Fibroblast of villous mesenchyme (primary cell): ENCODE measurements at regions not wholly inside any gene's neighbourhood (a gene's known extent, or its start where the extent isn't known, plus 50 kb on each side); places are given as distances from the start of the nearest gene placed in this dataset.

ENCODE experiments used
- DNase-seq: peaks from one replicate; pipeline ENCODE4 v3.0.0-alpha.2; 2010; ENCODE audit warnings: low read depth
- H3K4me3 ChIP-seq: 2 replicates; pipeline ENCODE4 v1.5.1; 2011; ENCODE audit warnings: low read depth, mild to moderate bottlenecking, low read length
- TF ChIP-seq, protein P1 (sequence below): IDR thresholded peaks from 2 replicates; pipeline ENCODE4 v1.5.1; 2012; ENCODE audit warnings: low read depth, mild to moderate bottlenecking, low read length; ENCODE audit not compliant: insufficient read depth

DNA sequence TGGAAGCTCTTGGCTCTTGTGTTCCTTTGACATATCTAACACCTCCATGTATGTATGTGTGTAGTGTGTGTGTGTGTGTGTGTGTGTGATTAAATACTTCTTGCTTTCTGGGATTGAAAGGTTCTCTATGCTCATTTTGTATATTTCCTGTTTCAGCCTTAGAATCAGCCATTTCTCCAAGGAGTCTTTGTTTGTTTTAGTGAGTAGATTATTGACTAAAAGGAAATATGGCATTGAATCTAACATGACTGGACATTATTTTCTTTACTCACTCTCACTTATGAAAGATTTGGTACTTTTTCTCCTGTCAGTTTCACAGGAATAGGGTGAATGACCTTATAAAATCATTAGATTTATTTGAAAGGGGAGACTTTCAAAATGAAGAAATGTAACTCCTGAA lies 413.8 kb upstream of the SLC14A2 start:
- TF ChIP-seq, protein P1, sequence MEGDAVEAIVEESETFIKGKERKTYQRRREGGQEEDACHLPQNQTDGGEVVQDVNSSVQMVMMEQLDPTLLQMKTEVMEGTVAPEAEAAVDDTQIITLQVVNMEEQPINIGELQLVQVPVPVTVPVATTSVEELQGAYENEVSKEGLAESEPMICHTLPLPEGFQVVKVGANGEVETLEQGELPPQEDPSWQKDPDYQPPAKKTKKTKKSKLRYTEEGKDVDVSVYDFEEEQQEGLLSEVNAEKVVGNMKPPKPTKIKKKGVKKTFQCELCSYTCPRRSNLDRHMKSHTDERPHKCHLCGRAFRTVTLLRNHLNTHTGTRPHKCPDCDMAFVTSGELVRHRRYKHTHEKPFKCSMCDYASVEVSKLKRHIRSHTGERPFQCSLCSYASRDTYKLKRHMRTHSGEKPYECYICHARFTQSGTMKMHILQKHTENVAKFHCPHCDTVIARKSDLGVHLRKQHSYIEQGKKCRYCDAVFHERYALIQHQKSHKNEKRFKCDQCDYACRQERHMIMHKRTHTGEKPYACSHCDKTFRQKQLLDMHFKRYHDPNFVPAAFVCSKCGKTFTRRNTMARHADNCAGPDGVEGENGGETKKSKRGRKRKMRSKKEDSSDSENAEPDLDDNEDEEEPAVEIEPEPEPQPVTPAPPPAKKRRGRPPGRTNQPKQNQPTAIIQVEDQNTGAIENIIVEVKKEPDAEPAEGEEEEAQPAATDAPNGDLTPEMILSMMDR = no peak
- H3K4me3 ChIP-seq = no peak overlapping the region
- DNase-seq = no peak

DNA sequence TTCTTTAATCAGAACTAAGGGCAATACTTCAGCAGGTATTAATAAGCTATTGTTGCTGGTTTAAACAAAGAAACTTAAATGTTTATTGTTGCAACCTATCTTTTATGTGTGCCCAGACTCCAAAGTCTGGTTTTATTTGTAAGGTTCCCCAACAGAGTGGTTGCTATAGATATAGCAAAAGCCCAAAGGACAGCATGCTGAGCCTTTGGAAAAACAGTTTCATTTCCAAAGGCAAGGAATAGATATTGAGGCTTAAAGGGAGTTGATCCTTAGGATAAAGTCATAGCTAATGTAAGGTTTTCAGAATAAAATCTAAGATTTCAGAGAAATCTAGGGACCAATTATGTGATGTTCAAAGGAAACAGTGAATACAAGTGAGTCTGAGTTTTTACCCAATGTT lies 413.2 kb upstream of the SLC14A2 start:
- no peak for DNase-seq
- TF ChIP-seq, protein P1 = no peak
- H3K4me3 ChIP-seq = no peak overlapping the region

DNA sequence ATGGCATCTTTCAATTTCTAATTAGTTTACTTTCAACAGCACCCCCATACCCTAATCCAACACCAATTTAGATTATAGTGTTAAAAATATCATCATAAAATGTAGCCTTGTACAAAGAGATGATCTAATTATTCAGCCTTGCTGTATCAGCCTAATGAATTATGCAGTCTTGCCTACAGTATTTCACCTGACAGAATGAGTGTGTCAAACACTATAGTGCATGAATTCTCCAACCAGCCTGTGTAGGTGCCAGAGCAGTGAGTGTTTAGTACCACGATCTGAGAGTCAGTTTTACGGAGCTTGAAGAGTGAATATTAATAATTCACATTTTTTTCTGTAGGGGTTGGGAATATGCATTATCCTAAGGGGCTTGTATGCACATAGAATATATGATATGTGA lies 411.6 kb upstream of the SLC14A2 start:
- no peak overlapping the region for H3K4me3 ChIP-seq
- no peak for DNase-seq
- TF ChIP-seq, protein P1 = no peak

DNA sequence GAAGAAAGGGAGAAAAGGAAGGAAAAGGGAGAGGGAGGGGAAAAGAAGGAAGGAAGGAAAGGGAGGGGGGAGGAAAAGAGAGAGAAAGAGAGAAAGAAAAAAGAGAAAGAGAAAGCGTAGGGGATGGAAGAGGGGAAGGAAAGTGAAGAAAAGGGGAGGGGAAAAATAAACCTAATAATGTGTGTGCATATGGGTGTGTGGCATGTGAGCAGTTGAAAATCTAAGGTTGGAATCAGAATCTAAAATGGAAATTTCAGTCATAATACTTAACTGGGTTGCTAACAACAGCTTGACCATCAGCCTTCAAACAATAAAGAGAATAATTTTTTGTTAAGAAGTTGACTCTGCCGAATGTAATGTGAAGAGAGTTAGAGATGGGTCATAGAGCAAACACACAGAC lies 407.9 kb upstream of the SLC14A2 start:
- TF ChIP-seq, protein P1 = no peak
- no peak for DNase-seq
- H3K4me3 ChIP-seq = no peak overlapping the region

DNA sequence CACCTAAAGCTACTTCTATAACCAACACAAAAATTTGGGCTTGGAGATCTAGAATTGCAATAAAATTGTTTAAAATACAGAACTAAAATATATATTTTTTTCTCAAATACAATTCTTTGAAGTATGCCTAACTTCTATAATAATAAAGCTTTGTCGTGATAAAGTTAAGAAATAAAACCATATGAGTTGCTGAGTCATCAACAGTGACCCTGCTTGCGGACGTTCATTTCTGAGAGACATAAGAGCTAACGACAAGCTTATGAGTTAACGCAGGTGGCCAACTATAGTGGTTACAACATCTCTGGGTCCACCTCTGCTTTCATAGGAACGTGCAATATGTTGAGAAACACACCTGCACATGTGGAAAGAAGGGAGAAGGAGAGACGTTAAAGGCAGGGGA lies 407.1 kb upstream of the SLC14A2 start:
- TF ChIP-seq, protein P1 = no peak
- H3K4me3 ChIP-seq = no peak overlapping the region
- DNase-seq = no peak

DNA sequence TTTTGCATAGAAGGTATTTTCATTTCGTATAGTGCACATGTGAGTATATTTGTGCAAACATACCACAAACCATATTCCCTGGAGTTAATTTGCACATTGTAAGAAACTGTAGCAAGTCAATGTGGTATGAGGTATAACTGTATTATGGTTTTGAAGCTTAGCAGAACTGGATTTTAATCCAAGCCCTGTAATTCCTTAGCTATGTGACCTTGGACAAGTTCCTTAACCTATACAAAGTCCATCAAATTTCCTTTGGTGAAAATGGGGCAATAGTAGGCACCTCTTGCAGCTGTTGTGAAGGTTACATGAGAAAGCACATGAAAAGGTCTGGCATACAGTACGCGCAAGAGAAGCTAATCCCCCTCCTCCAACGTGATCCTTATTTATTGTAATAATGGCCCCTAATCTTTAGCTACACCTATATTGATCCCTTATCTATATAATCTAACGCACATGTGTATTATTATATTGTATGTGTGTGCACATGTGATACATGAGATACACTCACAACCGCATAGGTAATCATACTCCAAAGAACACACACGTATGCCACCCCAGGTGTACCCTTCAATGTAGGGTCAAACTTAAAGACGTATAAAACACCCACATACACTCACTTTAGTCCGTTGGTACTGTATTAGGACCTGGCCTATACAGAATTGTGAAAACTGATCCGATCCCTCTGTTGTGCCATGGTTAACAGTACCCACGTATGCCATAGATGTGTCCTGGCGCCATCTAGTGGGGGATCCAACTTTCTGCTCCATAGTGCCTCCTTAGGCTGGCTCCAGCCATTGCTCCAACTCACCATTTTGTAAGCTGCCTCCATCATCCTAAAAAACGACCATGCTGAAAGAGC lies 402.9 kb upstream of the SLC14A2 start:
- TF ChIP-seq, protein P1 = peak; percentile 100
- no peak overlapping the region for H3K4me3 ChIP-seq
- DNase-seq = peak; percentile 81

DNA sequence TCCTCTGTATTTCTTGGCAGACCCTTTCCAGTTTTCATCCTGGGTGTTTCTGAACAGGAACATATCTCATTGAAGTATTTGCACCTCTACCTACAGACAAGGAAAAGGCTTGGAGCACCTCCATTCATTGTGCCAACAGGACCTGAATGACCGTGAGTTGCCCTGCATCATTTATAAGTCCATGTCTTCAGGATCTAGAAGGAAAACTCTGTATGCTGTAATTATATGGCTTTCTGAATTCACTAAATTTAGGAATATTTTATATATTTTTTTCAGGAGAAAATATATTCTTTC lies 402.3 kb upstream of the SLC14A2 start:
- DNase-seq = no peak
- TF ChIP-seq, protein P1 = no peak
- H3K4me3 ChIP-seq = no peak overlapping the region
